ENCODE measurements at regions not wholly inside any gene's neighbourhood (a gene's known extent, or its start where the extent isn't known, plus 50 kb on each side); places are given as distances from the start of the nearest gene placed in this dataset.

DNA sequence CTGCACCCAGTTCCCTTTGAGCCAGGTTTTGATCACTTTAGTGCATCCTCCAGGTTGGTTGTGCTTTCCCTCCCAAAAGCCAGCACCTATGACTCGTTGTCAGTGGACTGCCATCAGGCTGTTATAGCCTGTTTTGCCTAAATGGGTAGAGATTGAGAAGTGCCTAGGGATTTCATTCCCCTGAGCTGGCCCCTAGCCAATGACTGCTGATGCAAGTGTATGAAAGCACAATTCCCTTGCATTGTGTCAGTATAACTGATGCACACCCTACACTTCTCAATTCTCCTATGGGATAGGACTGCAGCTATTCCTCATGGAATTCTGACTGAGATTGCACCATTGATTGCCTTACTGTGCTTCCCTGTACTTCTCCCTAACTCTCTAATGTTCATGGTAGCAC is 102.1 kb upstream of the ARPP21 start:
- peak in 1 of 56 donors; percentile 4 for DNase-seq

- DNase-seq: no peak
These were observed 94.3 kb upstream of the ARPP21 start for GRCh38 chr3:35544976-35545375.

DNA sequence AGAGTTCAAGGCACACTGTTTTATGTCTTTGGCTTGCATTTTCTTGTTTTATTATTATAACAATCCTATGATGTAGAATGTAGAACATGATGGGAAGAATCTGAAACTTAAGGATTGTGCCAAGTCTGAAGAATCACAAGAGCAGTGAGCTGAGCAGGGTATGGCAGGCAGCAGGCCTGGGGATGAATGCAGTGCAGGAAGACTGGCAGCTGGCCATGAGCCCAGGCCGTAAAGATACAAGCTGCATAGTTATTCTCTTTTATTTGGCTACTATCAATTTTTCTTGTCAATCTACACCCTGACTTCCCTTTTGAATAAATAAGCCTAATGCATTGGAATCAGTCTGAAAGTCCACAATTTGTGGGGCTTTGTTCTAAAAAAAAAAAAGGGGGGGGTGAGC is 89.6 kb upstream of the ARPP21 start:
- DNase-seq: peak in 1 of 56 donors; percentile 10

GRCh38 chr3:35562141-35562540 is 77.2 kb upstream of the ARPP21 start:
- no peak for DNase-seq

DNA sequence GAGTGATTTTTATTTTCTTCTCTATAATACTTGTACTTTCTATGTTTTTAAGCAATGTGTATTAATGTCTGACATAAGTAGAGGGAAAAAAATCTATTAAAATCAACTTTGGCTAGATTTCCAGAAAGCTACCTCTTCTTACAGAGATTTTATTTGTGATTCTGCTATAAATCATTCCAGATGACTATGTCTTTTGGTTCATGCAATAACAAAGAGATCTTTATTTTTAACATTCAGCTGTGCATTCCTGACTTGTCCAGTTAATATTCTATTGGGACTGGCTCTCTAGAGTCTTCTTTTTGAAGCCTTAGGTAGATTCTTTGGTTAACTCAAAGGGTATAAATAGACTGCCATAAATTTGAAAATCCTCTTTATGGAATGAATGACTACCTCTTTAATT is 74.3 kb upstream of the ARPP21 start:
- no peak for DNase-seq
